PFSK-1 (cell line): ENCODE measurements at regions not wholly inside any gene's neighbourhood (a gene's known extent, or its start where the extent isn't known, plus 50 kb on each side); places are given as distances from the start of the nearest gene placed in this dataset.

Experiments used
- FOXP2 ChIP-seq: optimal IDR thresholded peaks from 2 replicates; pipeline ENCODE3; 2011; ENCODE audit warnings: borderline replicate concordance, control low read depth, inconsistent platforms; ENCODE audit not compliant: insufficient read depth; ENCODE audit errors: extremely low read length, extremely low read depth
- POLR2AphosphoS5 ChIP-seq: IDR thresholded peaks from 2 replicates; pipeline ENCODE4 v1.6.1; 2012; ENCODE audit warnings: low read depth, mild to moderate bottlenecking, control low read depth, low read length, moderate library complexity
- SIN3A ChIP-seq: IDR thresholded peaks from 2 replicates; pipeline ENCODE4 v1.6.1; 2012; ENCODE audit warnings: mild to moderate bottlenecking, low read length, moderate library complexity, borderline replicate concordance; ENCODE audit not compliant: insufficient read depth
- TAF1 ChIP-seq: IDR thresholded peaks from 2 replicates; pipeline ENCODE4 v1.6.1; 2012; ENCODE audit warnings: low read length, control low read depth, borderline replicate concordance; ENCODE audit not compliant: insufficient read depth
- TF ChIP-seq, protein P1 (sequence below), 2 experiments: IDR thresholded peaks; 2 replicates each; pipeline versions ENCODE4 v1.6.1 to v1.8.0; 2011 to 2012; ENCODE audit warnings: low read depth in 2 of 2, low read length in 2 of 2, control low read depth in 1 of 2, inconsistent platforms in 1 of 2, mild to moderate bottlenecking in 1 of 2, moderate library complexity in 1 of 2; ENCODE audit not compliant: insufficient read depth in 1 of 2

DNA sequence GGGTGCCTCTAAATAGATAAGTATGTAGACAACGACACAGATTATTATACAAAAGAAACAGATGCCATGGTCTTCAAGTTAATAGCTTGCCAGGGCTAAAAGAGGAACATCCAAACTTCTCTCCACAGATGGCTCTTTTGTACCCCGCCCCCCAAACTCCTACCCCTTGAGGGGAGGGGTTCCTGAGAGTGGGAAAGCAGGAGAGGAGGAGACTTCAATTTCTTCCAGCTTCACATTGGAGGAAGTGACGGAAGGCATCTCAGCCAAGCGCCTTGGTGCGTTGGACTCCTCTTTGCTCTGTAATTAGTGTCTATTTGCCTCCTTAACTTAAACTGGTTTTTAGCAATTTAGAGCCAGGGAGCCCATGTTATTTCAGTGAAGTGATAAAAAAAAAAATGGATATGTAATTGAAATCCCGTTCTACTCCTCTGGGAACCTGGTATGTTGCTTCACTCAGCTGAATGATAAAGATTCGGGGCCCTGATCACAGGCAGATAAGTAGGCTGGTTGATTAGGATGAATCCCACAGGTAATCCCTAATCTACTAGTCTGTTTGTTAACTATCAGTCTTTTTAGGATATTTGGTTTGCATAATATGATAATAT lies 580.9 kb upstream of the CADM1 start:
- no peak for TF ChIP-seq FOXP2
- TF ChIP-seq TAF1: no peak
- no peak for TF ChIP-seq POLR2AphosphoS5
- TF ChIP-seq, protein P1, sequence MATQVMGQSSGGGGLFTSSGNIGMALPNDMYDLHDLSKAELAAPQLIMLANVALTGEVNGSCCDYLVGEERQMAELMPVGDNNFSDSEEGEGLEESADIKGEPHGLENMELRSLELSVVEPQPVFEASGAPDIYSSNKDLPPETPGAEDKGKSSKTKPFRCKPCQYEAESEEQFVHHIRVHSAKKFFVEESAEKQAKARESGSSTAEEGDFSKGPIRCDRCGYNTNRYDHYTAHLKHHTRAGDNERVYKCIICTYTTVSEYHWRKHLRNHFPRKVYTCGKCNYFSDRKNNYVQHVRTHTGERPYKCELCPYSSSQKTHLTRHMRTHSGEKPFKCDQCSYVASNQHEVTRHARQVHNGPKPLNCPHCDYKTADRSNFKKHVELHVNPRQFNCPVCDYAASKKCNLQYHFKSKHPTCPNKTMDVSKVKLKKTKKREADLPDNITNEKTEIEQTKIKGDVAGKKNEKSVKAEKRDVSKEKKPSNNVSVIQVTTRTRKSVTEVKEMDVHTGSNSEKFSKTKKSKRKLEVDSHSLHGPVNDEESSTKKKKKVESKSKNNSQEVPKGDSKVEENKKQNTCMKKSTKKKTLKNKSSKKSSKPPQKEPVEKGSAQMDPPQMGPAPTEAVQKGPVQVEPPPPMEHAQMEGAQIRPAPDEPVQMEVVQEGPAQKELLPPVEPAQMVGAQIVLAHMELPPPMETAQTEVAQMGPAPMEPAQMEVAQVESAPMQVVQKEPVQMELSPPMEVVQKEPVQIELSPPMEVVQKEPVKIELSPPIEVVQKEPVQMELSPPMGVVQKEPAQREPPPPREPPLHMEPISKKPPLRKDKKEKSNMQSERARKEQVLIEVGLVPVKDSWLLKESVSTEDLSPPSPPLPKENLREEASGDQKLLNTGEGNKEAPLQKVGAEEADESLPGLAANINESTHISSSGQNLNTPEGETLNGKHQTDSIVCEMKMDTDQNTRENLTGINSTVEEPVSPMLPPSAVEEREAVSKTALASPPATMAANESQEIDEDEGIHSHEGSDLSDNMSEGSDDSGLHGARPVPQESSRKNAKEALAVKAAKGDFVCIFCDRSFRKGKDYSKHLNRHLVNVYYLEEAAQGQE (IDR thresholded peaks at IDR 0.05; ENCODE audit: insufficient read depth in 1 of 2, low read depth in 2 of 2, low read length in 2 of 2): no peak
- TF ChIP-seq SIN3A: no peak

DNA sequence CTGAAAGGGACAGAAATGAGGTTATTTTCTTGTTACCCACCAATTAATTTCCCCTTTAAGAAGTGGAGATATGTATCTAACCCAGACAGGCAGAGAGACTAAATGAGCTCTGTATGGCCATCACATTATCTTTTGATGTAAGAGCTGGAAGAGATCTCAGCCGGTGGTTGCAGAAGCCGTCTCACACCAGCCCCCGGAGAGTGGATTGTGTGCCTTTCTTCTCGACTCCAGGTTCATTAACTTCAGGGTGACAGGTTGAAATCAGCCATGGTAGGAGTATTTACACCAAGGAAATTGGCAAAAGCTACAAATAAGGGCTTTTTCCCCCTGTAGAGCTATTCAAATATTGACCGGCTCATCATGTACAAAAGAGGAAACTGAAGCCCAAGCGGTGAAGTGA lies 580.3 kb upstream of the CADM1 start:
- TF ChIP-seq TAF1 (no peak), POLR2AphosphoS5 (no peak), SIN3A (no peak), FOXP2 (no peak)
- TF ChIP-seq, protein P1 (IDR thresholded peaks at IDR 0.05; ENCODE audit: insufficient read depth in 1 of 2, low read depth in 2 of 2, low read length in 2 of 2): no peak

DNA sequence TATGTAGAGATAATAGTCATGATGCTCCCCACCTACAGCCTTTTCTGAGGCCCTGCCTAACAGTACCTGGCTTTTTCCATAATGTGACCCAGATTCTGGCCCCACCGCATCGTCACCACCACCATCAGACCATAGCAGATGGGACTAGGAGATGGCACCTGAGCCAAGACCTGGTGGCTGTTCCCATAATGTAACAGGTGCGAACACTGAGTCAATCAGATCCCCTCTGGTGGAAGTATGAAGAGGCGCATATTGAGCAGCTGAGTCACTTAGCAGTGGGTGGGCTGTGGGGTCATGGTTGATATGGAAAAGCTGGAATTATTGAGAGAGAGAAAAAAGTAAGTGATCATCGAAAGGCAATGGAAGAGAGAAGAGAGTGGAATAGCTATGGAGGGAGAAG lies 578.0 kb upstream of the CADM1 start:
- TF ChIP-seq FOXP2 (no peak), SIN3A (no peak), TAF1 (no peak), POLR2AphosphoS5 (no peak)
- TF ChIP-seq, protein P1 (IDR thresholded peaks at IDR 0.05; ENCODE audit: insufficient read depth in 1 of 2, low read depth in 2 of 2, low read length in 2 of 2): no peak

DNA sequence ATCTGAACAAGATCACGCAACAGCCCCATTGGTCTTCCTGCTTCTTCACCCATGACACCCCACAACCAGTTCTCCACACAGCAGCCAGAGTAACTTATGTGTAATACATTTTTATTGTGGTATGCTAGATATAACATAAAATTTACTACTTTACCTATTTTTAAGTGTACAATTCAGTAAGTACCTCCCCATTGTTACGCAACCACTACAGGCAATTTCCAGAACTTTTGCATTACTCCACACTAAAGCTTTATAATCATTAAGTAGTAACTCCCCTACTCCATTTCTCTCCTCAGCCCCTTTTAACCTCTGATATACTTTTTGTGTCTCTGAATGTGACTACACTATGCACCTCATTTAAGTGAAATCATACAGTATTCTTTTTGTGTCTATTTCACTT lies 575.4 kb upstream of the CADM1 start:
- TF ChIP-seq TAF1 (no peak), SIN3A (no peak), FOXP2 (no peak), POLR2AphosphoS5 (no peak)
- TF ChIP-seq, protein P1 (IDR thresholded peaks at IDR 0.05; ENCODE audit: insufficient read depth in 1 of 2, low read depth in 2 of 2, low read length in 2 of 2): no peak

DNA sequence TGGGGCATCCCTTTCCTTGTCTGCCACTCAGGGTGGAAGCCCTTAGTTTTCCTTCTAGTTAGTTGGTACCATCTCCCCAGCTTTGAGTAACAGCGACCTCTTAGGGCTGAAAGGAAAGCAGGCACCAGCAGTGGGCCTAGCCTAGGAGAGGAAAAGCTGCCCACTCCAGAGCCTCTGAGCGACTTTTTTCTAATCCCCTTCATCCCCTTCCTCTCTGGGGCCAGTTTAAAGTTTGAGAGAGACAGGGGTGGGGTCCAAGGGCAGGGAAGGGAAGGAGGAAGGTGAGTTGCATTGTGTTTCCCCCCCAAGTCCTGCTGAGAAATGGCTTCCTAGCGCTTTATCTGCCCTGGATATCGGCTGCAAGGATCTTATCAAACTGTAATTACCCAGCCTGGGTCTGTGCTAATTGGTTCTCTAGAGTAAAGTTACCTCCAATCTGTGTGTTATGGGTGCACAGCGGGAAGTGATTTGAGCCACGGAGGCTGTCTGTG lies 573.9 kb upstream of the CADM1 start:
- no peak for TF ChIP-seq SIN3A
